ENCODE measurements at regions not wholly inside any gene's neighbourhood (a gene's known extent, or its start where the extent isn't known, plus 50 kb on each side); places are given as distances from the start of the nearest gene placed in this dataset.

GRCh38 chr10:10165415-10165814 lies 852.3 kb upstream of the CELF2 start:
- no peaks in the 10 kb centered on the region for H3K4me1 Mint-ChIP-seq
- H3K4me3 ChIP-seq (ENCODE audit: low read length) = no peak overlapping the region
- no peak overlapping the region for H3K4me3 Mint-ChIP-seq
- no peaks in the 10 kb centered on the region for H3K36me3 ChIP-seq (ENCODE audit: control insufficient read depth, insufficient read depth, low read length)
- H3K9me3 Mint-ChIP-seq = peaks cover 0 to 9% of the 10 kb centered on the region in 2 donors
- no peaks in the 10 kb centered on the region for H3K27me3 ChIP-seq (ENCODE audit: control insufficient read depth, insufficient read depth, low read length)
- intact Hi-C loops (cut with micrococcal nuclease) = no loop called here
- DNase-seq = no peak
- no peaks in the 10 kb centered on the region for H3K36me3 Mint-ChIP-seq
- no peak overlapping the region for H3K27ac Mint-ChIP-seq
- no peak for ATAC-seq
- H3K27ac ChIP-seq (ENCODE audit: low read length) = no peak overlapping the region
- WGBS (ENCODE audit: insufficient coverage) = 75% methylated on average over 1 of the region's 1 CpG
- TF ChIP-seq CTCF (IDR thresholded peaks at IDR 0.05) = no peak
- H3K4me1 ChIP-seq (ENCODE audit: control insufficient read depth, insufficient read depth, low read length) = no peaks in the 10 kb centered on the region
- H3K9me3 ChIP-seq (ENCODE audit: control insufficient read depth, insufficient read depth, low read length) = no peaks in the 10 kb centered on the region
- peaks cover 0 to 4% of the 10 kb centered on the region in 2 donors for H3K27me3 Mint-ChIP-seq (ENCODE audit: low read depth in 2 of 2)

GRCh38 chr10:10178476-10178875 lies 839.2 kb upstream of the CELF2 start:
- Histone ChIP-seq H3K36me3 (ENCODE audit: control insufficient read depth, insufficient read depth, low read length) (no peaks in the 10 kb centered on the region), H3K27ac (ENCODE audit: low read length) (no peak overlapping the region), H3K4me3 (ENCODE audit: low read length) (no peak overlapping the region), H3K9me3 (ENCODE audit: control insufficient read depth, insufficient read depth, low read length) (no peaks in the 10 kb centered on the region), H3K27me3 (ENCODE audit: control insufficient read depth, insufficient read depth, low read length) (no peaks in the 10 kb centered on the region), H3K4me1 (ENCODE audit: control insufficient read depth, insufficient read depth, low read length) (no peaks in the 10 kb centered on the region)
- Mint-ChIP-seq H3K27ac (no peak overlapping the region), H3K27me3 (ENCODE audit: low read depth in 2 of 2) (no peaks in the 10 kb centered on the region), H3K4me1 (no peaks in the 10 kb centered on the region), H3K9me3 (peaks cover 6 to 10% of the 10 kb centered on the region in 2 donors), H3K36me3 (no peaks in the 10 kb centered on the region), H3K4me3 (no peak overlapping the region)
- 84% methylated on average over 2 of the region's 3 CpGs for WGBS (ENCODE audit: insufficient coverage)
- no peak for DNase-seq
- no peak for ATAC-seq
- TF ChIP-seq CTCF (IDR thresholded peaks at IDR 0.05) = no peak
- intact Hi-C loops (cut with micrococcal nuclease) = no loop called here

GRCh38 chr10:10193848-10194247 lies 823.8 kb upstream of the CELF2 start:
- no peaks in the 10 kb centered on the region for H3K36me3 Mint-ChIP-seq
- Histone ChIP-seq H3K4me3 (ENCODE audit: low read length) (no peak overlapping the region), H3K27ac (ENCODE audit: low read length) (no peak overlapping the region), H3K9me3 (ENCODE audit: control insufficient read depth, insufficient read depth, low read length) (no peaks in the 10 kb centered on the region), H3K27me3 (ENCODE audit: control insufficient read depth, insufficient read depth, low read length) (no peaks in the 10 kb centered on the region), H3K36me3 (ENCODE audit: control insufficient read depth, insufficient read depth, low read length) (no peaks in the 10 kb centered on the region), H3K4me1 (ENCODE audit: control insufficient read depth, insufficient read depth, low read length) (no peaks in the 10 kb centered on the region)
- H3K4me3 Mint-ChIP-seq = no peak overlapping the region
- WGBS (ENCODE audit: insufficient coverage) = 94% methylated on average over 4 of the region's 4 CpGs
- no peak for ATAC-seq
- H3K27ac Mint-ChIP-seq = no peak overlapping the region
- H3K27me3 Mint-ChIP-seq (ENCODE audit: low read depth in 2 of 2) = no peaks in the 10 kb centered on the region
- no peaks in the 10 kb centered on the region for H3K4me1 Mint-ChIP-seq
- peaks cover 2 to 3% of the 10 kb centered on the region in 2 donors for H3K9me3 Mint-ChIP-seq
- intact Hi-C loops (cut with micrococcal nuclease) = no loop called here
- no peak for DNase-seq
- TF ChIP-seq CTCF (IDR thresholded peaks at IDR 0.05) = no peak

- no peaks in the 10 kb centered on the region for H3K36me3 ChIP-seq (ENCODE audit: control insufficient read depth, insufficient read depth, low read length)
- no peaks in the 10 kb centered on the region for H3K9me3 ChIP-seq (ENCODE audit: control insufficient read depth, insufficient read depth, low read length)
- no peaks in the 10 kb centered on the region for H3K27me3 ChIP-seq (ENCODE audit: control insufficient read depth, insufficient read depth, low read length)
- DNase-seq (no peak), ATAC-seq (no peak)
- H3K4me3 Mint-ChIP-seq = no peak overlapping the region
- H3K4me3 ChIP-seq (ENCODE audit: low read length) = no peak overlapping the region
- H3K4me1 ChIP-seq (ENCODE audit: control insufficient read depth, insufficient read depth, low read length) = no peaks in the 10 kb centered on the region
- no peak overlapping the region for H3K27ac Mint-ChIP-seq
- WGBS (ENCODE audit: insufficient coverage) = 100% methylated on average over 4 of the region's 5 CpGs
- no peaks in the 10 kb centered on the region for H3K27me3 Mint-ChIP-seq (ENCODE audit: low read depth in 2 of 2)
- intact Hi-C loops (cut with micrococcal nuclease) = no loop called here
- H3K36me3 Mint-ChIP-seq = no peaks in the 10 kb centered on the region
- TF ChIP-seq CTCF (IDR thresholded peaks at IDR 0.05) = no peak
- H3K4me1 Mint-ChIP-seq = no peaks in the 10 kb centered on the region
- H3K27ac ChIP-seq (ENCODE audit: low read length) = no peak overlapping the region
- H3K9me3 Mint-ChIP-seq = no peaks in the 10 kb centered on the region
Observed at GRCh38 chr10:10196701-10197100, 821.0 kb upstream of the CELF2 start.
